Trophoblast cell (in vitro differentiated cells and primary cell): ENCODE measurements at regions not wholly inside any gene's neighbourhood (a gene's known extent, or its start where the extent isn't known, plus 50 kb on each side); places are given as distances from the start of the nearest gene placed in this dataset.
A peak's percentile ranks its signal among the peaks of the same experiment; 100 is the strongest.

Source experiments
- DNase-seq, 2 donors: peaks; one replicate each; pipeline ENCODE4 v3.0.0-alpha.2; 2016
- H2AFZ ChIP-seq: 2 replicates; pipeline ENCODE4 v1.6.1; 2013; ENCODE audit warnings: low read length, moderate library complexity, mild to moderate bottlenecking; ENCODE audit not compliant: insufficient read depth, poor library complexity
- H2AK5ac ChIP-seq: 2 replicates; pipeline ENCODE4 v1.6.1; 2013; ENCODE audit warnings: mild to moderate bottlenecking, low read length
- H2BK120ac ChIP-seq: 2 replicates; pipeline ENCODE4 v1.6.1; 2013; ENCODE audit warnings: low read length, mild to moderate bottlenecking, moderate library complexity; ENCODE audit not compliant: insufficient read depth, poor library complexity
- H2BK12ac ChIP-seq: 2 replicates; pipeline ENCODE4 v1.6.1; 2013; ENCODE audit warnings: mild to moderate bottlenecking, low read length, moderate library complexity
- H2BK5ac ChIP-seq: 2 replicates; pipeline ENCODE4 v1.6.1; 2013; ENCODE audit warnings: low read length, low read depth, moderate library complexity, mild to moderate bottlenecking; ENCODE audit not compliant: poor library complexity
- H3K14ac ChIP-seq: 2 replicates; pipeline ENCODE4 v1.6.1; 2013; ENCODE audit warnings: mild to moderate bottlenecking, low read length
- H3K18ac ChIP-seq: 2 replicates; pipeline ENCODE4 v1.6.1; 2013; ENCODE audit warnings: mild to moderate bottlenecking, low read length
- H3K23ac ChIP-seq: 2 replicates; pipeline ENCODE4 v1.6.1; 2013; ENCODE audit warnings: low read length
- H3K27ac ChIP-seq: 2 replicates; pipeline ENCODE4 v1.5.1; 2013; ENCODE audit warnings: low read depth, mild to moderate bottlenecking, inconsistent platforms, low read length, moderate library complexity
- H3K27me3 ChIP-seq: 2 replicates; pipeline ENCODE4 v1.6.1; 2013; ENCODE audit warnings: inconsistent platforms, mild to moderate bottlenecking, low read length, moderate library complexity; ENCODE audit not compliant: insufficient read depth
- H3K36me3 ChIP-seq, 2 experiments: 1 replicate in 1 of 2; 2 replicates in 1 of 2; pipeline ENCODE4 v1.6.1; 2013; ENCODE audit warnings: low read length in 2 of 2, mild to moderate bottlenecking in 2 of 2, moderate library complexity in 1 of 2; ENCODE audit not compliant: insufficient read depth in 2 of 2, control insufficient read depth in 1 of 2
- H3K4ac ChIP-seq: 2 replicates; pipeline ENCODE4 v1.6.1; 2013; ENCODE audit warnings: low read depth, mild to moderate bottlenecking, low read length, moderate library complexity
- H3K4me1 ChIP-seq, 2 experiments: 1 replicate in 1 of 2; 2 replicates in 1 of 2; pipeline ENCODE4 v1.6.1; 2013; ENCODE audit warnings: low read length in 2 of 2, mild to moderate bottlenecking in 2 of 2, moderate library complexity in 1 of 2; ENCODE audit not compliant: insufficient read depth in 2 of 2, control insufficient read depth in 1 of 2
- H3K4me2 ChIP-seq: 2 replicates; pipeline ENCODE4 v1.6.1; 2013; ENCODE audit warnings: inconsistent platforms, mild to moderate bottlenecking, low read length, moderate library complexity
- H3K4me3 ChIP-seq: 2 replicates; pipeline ENCODE4 v1.5.1; 2013; ENCODE audit warnings: mild to moderate bottlenecking, low read depth, low read length, inconsistent platforms
- H3K79me1 ChIP-seq: one replicate; pipeline ENCODE4 v1.6.1; 2013; ENCODE audit warnings: low read length
- H3K79me2 ChIP-seq: 2 replicates; pipeline ENCODE4 v1.6.1; 2013; ENCODE audit warnings: low read length, mild to moderate bottlenecking; ENCODE audit not compliant: control insufficient read depth, insufficient read depth, poor library complexity
- H3K9ac ChIP-seq: 2 replicates; pipeline ENCODE4 v1.6.1; 2013; ENCODE audit warnings: mild to moderate bottlenecking, low read length
- H3K9me3 ChIP-seq: 2 replicates; pipeline ENCODE4 v1.6.1; 2013; ENCODE audit warnings: low read depth, mild to moderate bottlenecking, control low read depth, inconsistent platforms, low read length; ENCODE audit not compliant: insufficient read depth
- H4K12ac ChIP-seq: 2 replicates; pipeline ENCODE4 v1.6.1; 2013; ENCODE audit warnings: low read depth, mild to moderate bottlenecking, low read length, moderate library complexity
- H4K8ac ChIP-seq: 2 replicates; pipeline ENCODE4 v1.6.1; 2013; ENCODE audit warnings: low read depth, mild to moderate bottlenecking, low read length, moderate library complexity
- H4K91ac ChIP-seq: one replicate; pipeline ENCODE4 v1.6.1; 2013; ENCODE audit warnings: low read depth, mild to moderate bottlenecking, low read length, moderate library complexity
- WGBS: extraction: QIAGEN DNeasy Blood & Tissue Kit; methylation state at CpG from one replicate; pipeline ENCODE4 v1.1.7; 2013; ENCODE audit warnings: missing lambda C conversion rate; ENCODE audit not compliant: insufficient read length, insufficient coverage; ENCODE audit errors: extremely low coverage; 5-methylcytosine and 5-hydroxymethylcytosine counted together

DNA sequence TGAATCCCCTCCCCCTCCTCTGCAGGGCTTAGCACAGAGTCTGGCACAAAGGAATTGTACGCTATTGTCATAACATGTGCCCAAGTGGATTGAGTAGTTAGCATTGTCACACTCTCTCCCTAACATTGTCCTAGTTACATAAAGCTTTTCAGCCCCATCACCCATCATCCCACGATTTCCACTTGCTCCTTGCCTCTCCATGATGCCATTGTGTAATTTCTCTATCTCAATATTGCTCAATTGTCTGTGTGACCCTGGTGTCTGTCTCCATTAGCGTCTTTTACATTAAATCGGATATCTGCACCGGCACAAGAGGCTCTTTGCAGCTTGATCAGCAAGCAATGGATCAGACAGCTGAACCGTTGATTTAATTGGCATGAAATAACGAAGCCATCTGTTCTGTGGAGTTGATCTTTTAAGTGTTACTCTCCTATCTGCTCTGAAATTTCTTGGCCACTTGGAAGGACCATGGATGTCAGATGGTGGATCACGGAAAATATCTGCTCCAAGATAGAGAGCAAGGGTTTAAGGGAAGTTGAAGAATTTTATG is 77.0 kb upstream of the HS3ST4 start:
- H4K8ac ChIP-seq, result no peak overlapping the region
- no CpG with 5 or more reads among the region's 8 CpGs for WGBS
- H3K9ac ChIP-seq, result no peak overlapping the region
- no peaks in the 10 kb centered on the region for H3K27me3 ChIP-seq
- H3K23ac ChIP-seq, result no peak overlapping the region
- no peak overlapping the region for H2AFZ ChIP-seq
- H2BK120ac ChIP-seq, result no peak overlapping the region
- no peak overlapping the region for H2BK5ac ChIP-seq
- H3K4me1 ChIP-seq, result no peaks in the 10 kb centered on the region
- H4K91ac ChIP-seq, result no peak overlapping the region
- no peak overlapping the region for H3K27ac ChIP-seq
- no peak overlapping the region for H3K4me3 ChIP-seq
- no peaks in the 10 kb centered on the region for H3K9me3 ChIP-seq
- H2AK5ac ChIP-seq, result no peak overlapping the region
- H3K36me3 ChIP-seq, result no peaks in the 10 kb centered on the region
- no peak overlapping the region for H3K4ac ChIP-seq
- H3K4me2 ChIP-seq, result no peak overlapping the region
- no peak overlapping the region for H4K12ac ChIP-seq
- no peaks in the 10 kb centered on the region for H3K79me2 ChIP-seq
- no peak for DNase-seq
- no peak overlapping the region for H3K14ac ChIP-seq
- no peak overlapping the region for H2BK12ac ChIP-seq
- no peak overlapping the region for H3K18ac ChIP-seq
- no peaks in the 10 kb centered on the region for H3K79me1 ChIP-seq

DNA sequence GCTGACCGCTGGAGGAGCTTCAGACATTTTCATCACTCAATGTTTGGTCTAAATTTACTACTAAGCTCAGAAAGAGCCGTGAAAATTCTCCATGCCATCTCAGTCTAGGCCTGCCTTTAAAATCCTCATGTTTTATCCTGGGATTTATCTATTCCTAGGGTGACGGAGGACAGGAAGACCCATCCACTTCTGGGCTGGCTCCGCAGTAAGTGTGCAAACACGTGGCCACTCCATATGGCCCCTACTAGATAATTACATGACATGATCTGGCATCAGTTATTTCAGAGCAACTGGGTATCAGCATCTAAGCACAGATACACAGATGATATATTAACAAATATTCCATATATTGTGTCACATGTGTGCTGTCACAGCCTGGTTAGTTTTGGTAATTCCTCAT is 77.8 kb upstream of the HS3ST4 start:
- no peak overlapping the region for H2AFZ ChIP-seq
- no peak overlapping the region for H4K12ac ChIP-seq
- no peaks in the 10 kb centered on the region for H3K9me3 ChIP-seq
- no peaks in the 10 kb centered on the region for H3K79me2 ChIP-seq
- H2BK120ac ChIP-seq, result no peak overlapping the region
- no peak overlapping the region for H3K27ac ChIP-seq
- H3K14ac ChIP-seq, result no peak overlapping the region
- H4K8ac ChIP-seq, result no peak overlapping the region
- H3K4me3 ChIP-seq, result no peak overlapping the region
- no peak overlapping the region for H3K4me2 ChIP-seq
- WGBS, result no CpG with 5 or more reads among the region's 5 CpGs
- H3K27me3 ChIP-seq, result no peaks in the 10 kb centered on the region
- H2BK12ac ChIP-seq, result no peak overlapping the region
- no peak overlapping the region for H2BK5ac ChIP-seq
- no peak overlapping the region for H3K18ac ChIP-seq
- H2AK5ac ChIP-seq, result no peak overlapping the region
- no peak for DNase-seq
- H4K91ac ChIP-seq, result no peak overlapping the region
- no peaks in the 10 kb centered on the region for H3K4me1 ChIP-seq
- H3K23ac ChIP-seq, result no peak overlapping the region
- no peaks in the 10 kb centered on the region for H3K36me3 ChIP-seq
- no peak overlapping the region for H3K9ac ChIP-seq
- H3K79me1 ChIP-seq, result no peaks in the 10 kb centered on the region
- no peak overlapping the region for H3K4ac ChIP-seq

- H2AK5ac ChIP-seq, result no peak overlapping the region
- H4K8ac ChIP-seq, result no peak overlapping the region
- H3K23ac ChIP-seq, result no peak overlapping the region
- DNase-seq, result no peak
- H3K27ac ChIP-seq, result no peak overlapping the region
- no peak overlapping the region for H3K18ac ChIP-seq
- no peak overlapping the region for H3K4me3 ChIP-seq
- H3K9ac ChIP-seq, result no peak overlapping the region
- H3K27me3 ChIP-seq, result no peaks in the 10 kb centered on the region
- no peaks in the 10 kb centered on the region for H3K79me2 ChIP-seq
- no peak overlapping the region for H2BK120ac ChIP-seq
- no peak overlapping the region for H3K14ac ChIP-seq
- no peak overlapping the region for H4K12ac ChIP-seq
- no peak overlapping the region for H2AFZ ChIP-seq
- H3K9me3 ChIP-seq, result no peaks in the 10 kb centered on the region
- H3K4ac ChIP-seq, result no peak overlapping the region
- H3K36me3 ChIP-seq, result no peaks in the 10 kb centered on the region
- H3K4me2 ChIP-seq, result no peak overlapping the region
- H3K79me1 ChIP-seq, result no peaks in the 10 kb centered on the region
- H4K91ac ChIP-seq, result no peak overlapping the region
- no peak overlapping the region for H2BK12ac ChIP-seq
- no peaks in the 10 kb centered on the region for H3K4me1 ChIP-seq
- H2BK5ac ChIP-seq, result no peak overlapping the region
- no CpG with 5 or more reads among the region's 9 CpGs for WGBS
Observed at GRCh38 chr16:25608002-25608401, 83.8 kb upstream of the HS3ST4 start.

- H2BK120ac ChIP-seq, result no peak overlapping the region
- H4K12ac ChIP-seq, result no peak overlapping the region
- H2BK5ac ChIP-seq, result no peak overlapping the region
- H3K9ac ChIP-seq, result no peak overlapping the region
- H3K9me3 ChIP-seq, result no peaks in the 10 kb centered on the region
- H3K4me3 ChIP-seq, result no peak overlapping the region
- no peak overlapping the region for H4K91ac ChIP-seq
- H3K18ac ChIP-seq, result no peak overlapping the region
- H3K79me1 ChIP-seq, result no peaks in the 10 kb centered on the region
- H3K79me2 ChIP-seq, result no peaks in the 10 kb centered on the region
- no peaks in the 10 kb centered on the region for H3K36me3 ChIP-seq
- no peak overlapping the region for H3K14ac ChIP-seq
- H2AK5ac ChIP-seq, result no peak overlapping the region
- WGBS, result no CpG with 5 or more reads among the region's 6 CpGs
- no peak overlapping the region for H2BK12ac ChIP-seq
- no peak overlapping the region for H2AFZ ChIP-seq
- DNase-seq, result peak; percentile 14 to 61
- no peaks in the 10 kb centered on the region for H3K27me3 ChIP-seq
- H3K4me2 ChIP-seq, result peak overlapping the region; percentile 7
- no peak overlapping the region for H4K8ac ChIP-seq
- no peak overlapping the region for H3K27ac ChIP-seq
- H3K4ac ChIP-seq, result no peak overlapping the region
- H3K4me1 ChIP-seq, result no peaks in the 10 kb centered on the region
- no peak overlapping the region for H3K23ac ChIP-seq
Observed at GRCh38 chr16:25606069-25606468, 85.7 kb upstream of the HS3ST4 start.
